Mesothelial cell of epicardium (in vitro differentiated cells): ENCODE measurements at regions not wholly inside any gene's neighbourhood (a gene's known extent, or its start where the extent isn't known, plus 50 kb on each side); places are given as distances from the start of the nearest gene placed in this dataset.

ENCODE experiments used
- DNase-seq, 2 experiments: peaks; one replicate each; pipeline ENCODE4 v3.0.0; 2021; ENCODE audit warnings: low spot score in 2 of 2; ENCODE audit not compliant: unreplicated experiment in 2 of 2
- H3K27ac Mint-ChIP-seq: 2 replicates; pipeline ENCODE4 v1.8.0; 2021; ENCODE audit warnings: mixed read lengths
- H3K27me3 Mint-ChIP-seq: 2 replicates; pipeline ENCODE4 v1.8.0; 2021; ENCODE audit warnings: low read depth, mixed read lengths
- H3K36me3 Mint-ChIP-seq: 2 replicates; pipeline ENCODE4 v1.8.0; 2021; ENCODE audit warnings: mixed read lengths
- H3K4me1 Mint-ChIP-seq: 2 replicates; pipeline ENCODE4 v1.8.0; 2021; ENCODE audit warnings: mixed read lengths
- H3K4me3 Mint-ChIP-seq: 2 replicates; pipeline ENCODE4 v1.8.0; 2021; ENCODE audit warnings: mild to moderate bottlenecking, moderate library complexity, mixed read lengths
- H3K9me3 Mint-ChIP-seq: 2 replicates; pipeline ENCODE4 v1.8.0; 2021; ENCODE audit warnings: mixed read lengths
- CTCF ChIP-seq: fragments of 200-600 bp; sonication (generic); IDR thresholded peaks from one replicate; pipeline ENCODE4 v1.5.0; 2021; ENCODE audit warnings: antibody characterized with exemption; ENCODE audit not compliant: unreplicated experiment

- no peaks in the 10 kb centered on the region for H3K27me3 Mint-ChIP-seq
- DNase-seq, result no peak
- no peak overlapping the region for H3K27ac Mint-ChIP-seq
- H3K4me1 Mint-ChIP-seq, result peaks cover 3% of the 10 kb centered on the region
- no peak overlapping the region for H3K4me3 Mint-ChIP-seq
- peaks cover 19% of the 10 kb centered on the region for H3K9me3 Mint-ChIP-seq
- no peak for TF ChIP-seq CTCF
- H3K36me3 Mint-ChIP-seq, result no peaks in the 10 kb centered on the region
Measured at GRCh38 chr13:69604698-69605097, 502.9 kb upstream of the ATXN8OS start.

- Mint-ChIP-seq H3K27me3 (no peaks in the 10 kb centered on the region), H3K4me1 (peaks cover 3% of the 10 kb centered on the region), H3K36me3 (no peaks in the 10 kb centered on the region), H3K27ac (no peak overlapping the region), H3K4me3 (no peak overlapping the region), H3K9me3 (peaks cover 19% of the 10 kb centered on the region)
- no peak for DNase-seq
- no peak for TF ChIP-seq CTCF
Measured at GRCh38 chr13:69603144-69603853, 504.3 kb upstream of the ATXN8OS start.

GRCh38 chr13:69601661-69602060 lies 506.0 kb upstream of the ATXN8OS start:
- Mint-ChIP-seq H3K27ac (no peak overlapping the region), H3K27me3 (no peaks in the 10 kb centered on the region), H3K9me3 (peaks cover 16% of the 10 kb centered on the region), H3K4me1 (peaks cover 3% of the 10 kb centered on the region), H3K4me3 (no peak overlapping the region), H3K36me3 (no peaks in the 10 kb centered on the region)
- no peak for DNase-seq
- TF ChIP-seq CTCF, result no peak

- peaks cover 3% of the 10 kb centered on the region for H3K4me1 Mint-ChIP-seq
Measured at GRCh38 chr13:69600811-69601210, 506.8 kb upstream of the ATXN8OS start.

GRCh38 chr13:69597088-69597487 lies 510.5 kb upstream of the ATXN8OS start:
- H3K4me1 Mint-ChIP-seq, result peaks cover 5% of the 10 kb centered on the region
- H3K9me3 Mint-ChIP-seq, result peaks cover 7% of the 10 kb centered on the region
- no peak overlapping the region for H3K4me3 Mint-ChIP-seq
- no peak overlapping the region for H3K27ac Mint-ChIP-seq
- H3K27me3 Mint-ChIP-seq, result no peaks in the 10 kb centered on the region
- no peaks in the 10 kb centered on the region for H3K36me3 Mint-ChIP-seq
- no peak for DNase-seq
- no peak for TF ChIP-seq CTCF

More at GRCh38 chr13:69600811-69601210, 506.8 kb upstream of the ATXN8OS start:
- H3K36me3 Mint-ChIP-seq, result no peaks in the 10 kb centered on the region
- H3K4me3 Mint-ChIP-seq, result no peak overlapping the region
- H3K27ac Mint-ChIP-seq, result no peak overlapping the region
- H3K27me3 Mint-ChIP-seq, result no peaks in the 10 kb centered on the region
- peaks cover 9% of the 10 kb centered on the region for H3K9me3 Mint-ChIP-seq
- no peak for TF ChIP-seq CTCF
- no peak for DNase-seq

GRCh38 chr13:69595181-69595580 lies 512.4 kb upstream of the ATXN8OS start:
- Mint-ChIP-seq H3K27ac (no peak overlapping the region), H3K4me3 (no peak overlapping the region), H3K9me3 (peaks cover 7% of the 10 kb centered on the region), H3K27me3 (no peaks in the 10 kb centered on the region), H3K36me3 (no peaks in the 10 kb centered on the region), H3K4me1 (peaks cover 3% of the 10 kb centered on the region)
- no peak for TF ChIP-seq CTCF
- no peak for DNase-seq
